H1 (cell line): ENCODE measurements at regions not wholly inside any gene's neighbourhood (a gene's known extent, or its start where the extent isn't known, plus 50 kb on each side); places are given as distances from the start of the nearest gene placed in this dataset.

Experiments
- CTCF ChIA-PET: fragments of 300-600 bp; sonication (Branson Sonifier 250); formaldehyde crosslinking; loops from one replicate; lab custom pipeline; 2021; ENCODE audit not compliant: partially characterized antibody; lab: Charles Lee
- POLR2A ChIA-PET: fragments of 300-600 bp; sonication (Branson Sonifier 250); formaldehyde crosslinking; loops from one replicate; lab custom pipeline; 2021; ENCODE audit warnings: inconsistent platforms; ENCODE audit not compliant: partially characterized antibody; lab: Charles Lee
- DNase-seq, 2 experiments: peaks; one replicate each; pipeline versions ENCODE4 v3.0.0 to v3.0.0-alpha.2; 2010 to 2022; ENCODE audit warnings: low spot score in 2 of 2, low read depth in 1 of 2, mixed read lengths in 1 of 2
- FAIRE-seq: peaks from 2 replicates; lab custom pipeline; 2011; peaks lifted over from hg19 to GRCh38; lab: Jason Lieb, UNC
- H2AFZ ChIP-seq: 2 replicates; pipeline ENCODE4 v1.8.1; 2012; ENCODE audit warnings: low read length, inconsistent platforms
- H2AK5ac ChIP-seq: 2 replicates; pipeline ENCODE4 v1.6.1; 2013; ENCODE audit warnings: low read depth, low read length
- H2BK120ac ChIP-seq: replicated peaks from 2 replicates; pipeline ENCODE3; 2013; ENCODE audit warnings: low read depth, low read length, inconsistent platforms
- H2BK12ac ChIP-seq: 2 replicates; pipeline ENCODE4 v1.6.1; 2013; ENCODE audit warnings: low read depth, low read length
- H2BK15ac ChIP-seq: 2 replicates; pipeline ENCODE4 v1.6.1; 2013; ENCODE audit warnings: low read length
- H2BK20ac ChIP-seq: 2 replicates; pipeline ENCODE4 v1.6.1; 2013; ENCODE audit warnings: low read length
- H2BK5ac ChIP-seq: 2 replicates; pipeline ENCODE4 v1.6.1; 2013; ENCODE audit warnings: low read depth, low read length
- H3K14ac ChIP-seq: 2 replicates; pipeline ENCODE4 v1.6.1; 2013; ENCODE audit warnings: inconsistent platforms; ENCODE audit not compliant: insufficient read length
- H3K18ac ChIP-seq: 2 replicates; pipeline ENCODE4 v1.6.1; 2013; ENCODE audit warnings: low read length; ENCODE audit errors: extremely low read depth
- H3K23ac ChIP-seq: 2 replicates; pipeline ENCODE4 v1.6.1; 2013; ENCODE audit warnings: inconsistent platforms; ENCODE audit not compliant: insufficient read length
- H3K23me2 ChIP-seq: 2 replicates; pipeline ENCODE4 v1.6.1; 2013; ENCODE audit warnings: low read depth, low read length
- H3K27ac ChIP-seq: 2 replicates; pipeline ENCODE4 v1.6.1; 2011; ENCODE audit warnings: low read depth, low read length, inconsistent platforms
- H3K27me3 ChIP-seq, 4 experiments: replicated peaks in 1 of 4; 1 replicate in 1 of 4; 2 replicates in 3 of 4; pipeline versions ENCODE4 v1.6.1 to v1.8.1; 2011 to 2013; ENCODE audit warnings: low read length in 3 of 4, mild to moderate bottlenecking in 3 of 4, inconsistent platforms in 2 of 4, mixed read lengths in 2 of 4, moderate library complexity in 1 of 4; ENCODE audit not compliant: control insufficient read depth in 3 of 4, insufficient read depth in 3 of 4; ENCODE audit errors: extremely low read depth in 1 of 4
- H3K36me3 ChIP-seq, 4 experiments: 2 replicates each; pipeline versions ENCODE4 v1.6.1 to v1.8.1; 2011 to 2013; ENCODE audit warnings: mild to moderate bottlenecking in 4 of 4, low read length in 3 of 4, moderate library complexity in 2 of 4, control low read depth in 1 of 4, inconsistent platforms in 1 of 4; ENCODE audit not compliant: insufficient read depth in 4 of 4, control insufficient read depth in 2 of 4
- H3K4ac ChIP-seq: replicated peaks from 2 replicates; pipeline ENCODE3; 2013; ENCODE audit warnings: low read length, low read depth, mixed read lengths, inconsistent platforms; ENCODE audit not compliant: insufficient read length
- H3K4me1 ChIP-seq, 4 experiments: replicated peaks in 1 of 4; 1 replicate in 1 of 4; 2 replicates in 3 of 4; pipeline versions ENCODE4 v1.6.1 to v1.8.1; 2011 to 2013; ENCODE audit warnings: low read length in 3 of 4, inconsistent platforms in 2 of 4, mixed read lengths in 1 of 4; ENCODE audit not compliant: insufficient read depth in 4 of 4, control insufficient read depth in 3 of 4
- H3K4me2 ChIP-seq, 2 experiments: 2 replicates each; pipeline versions ENCODE4 v1.6.1 to v1.8.1; 2011 to 2013; ENCODE audit warnings: low read depth in 2 of 2, low read length in 2 of 2, control low read depth in 1 of 2, inconsistent platforms in 1 of 2, mild to moderate bottlenecking in 1 of 2; ENCODE audit not compliant: insufficient read depth in 1 of 2
- H3K4me3 ChIP-seq, 4 experiments: fragments of 200-600, 300-600 bp in 1 of 4; sonication (generic), shearing (Covaris generic), sonication (Bioruptor Twin) in 1 of 4; 2 replicates each; pipeline versions ENCODE4 v1.5.1 to v1.8.1; 2011 to 2016; ENCODE audit warnings: low read length in 4 of 4, low read depth in 3 of 4, control low read depth in 2 of 4, inconsistent platforms in 2 of 4, mild to moderate bottlenecking in 2 of 4, mixed read lengths in 1 of 4, moderate library complexity in 1 of 4; ENCODE audit not compliant: insufficient read depth in 2 of 4; ENCODE audit errors: extremely low read depth in 1 of 4
- H3K56ac ChIP-seq: replicated peaks from 2 replicates; pipeline ENCODE3; 2013; ENCODE audit warnings: low read depth, mild to moderate bottlenecking, mixed read lengths, low read length, inconsistent platforms; ENCODE audit not compliant: insufficient read length
- H3K79me1 ChIP-seq: 2 replicates; pipeline ENCODE4 v1.6.1; 2013; ENCODE audit warnings: low read depth, low read length, control low read depth
- H3K79me2 ChIP-seq, 2 experiments: 2 replicates each; pipeline versions ENCODE4 v1.6.1 to v1.8.1; 2012 to 2013; ENCODE audit warnings: low read length in 2 of 2, mild to moderate bottlenecking in 2 of 2, inconsistent platforms in 1 of 2; ENCODE audit not compliant: insufficient read depth in 2 of 2, control insufficient read depth in 1 of 2
- H3K9ac ChIP-seq, 4 experiments: replicated peaks in 1 of 4; 1 replicate in 1 of 4; 2 replicates in 3 of 4; pipeline versions ENCODE4 v1.6.1 to v1.8.1; 2011 to 2013; ENCODE audit warnings: low read depth in 3 of 4, low read length in 3 of 4, control low read depth in 2 of 4, mild to moderate bottlenecking in 2 of 4, moderate library complexity in 2 of 4, inconsistent platforms in 1 of 4; ENCODE audit errors: extremely low read depth in 1 of 4
- H3K9me3 ChIP-seq, 2 experiments: 2 replicates each; pipeline versions ENCODE4 v1.6.1 to v1.8.1; 2012 to 2013; ENCODE audit warnings: mild to moderate bottlenecking in 2 of 2, moderate library complexity in 2 of 2, control low read depth in 1 of 2, inconsistent platforms in 1 of 2, low read depth in 1 of 2, low read length in 1 of 2, mixed read lengths in 1 of 2; ENCODE audit not compliant: insufficient read depth in 2 of 2
- H4K20me1 ChIP-seq, 2 experiments: replicated peaks in 1 of 2; 2 replicates each; pipeline versions ENCODE3 to v1.8.1; 2011 to 2013; ENCODE audit warnings: inconsistent platforms in 2 of 2, low read length in 2 of 2, mild to moderate bottlenecking in 1 of 2; ENCODE audit not compliant: insufficient read depth in 2 of 2, control insufficient read depth in 1 of 2
- H4K5ac ChIP-seq: 2 replicates; pipeline ENCODE4 v1.6.1; 2013; ENCODE audit warnings: low read length, low read depth, mixed read lengths, inconsistent platforms; ENCODE audit not compliant: insufficient read length
- H4K8ac ChIP-seq: 2 replicates; pipeline ENCODE4 v1.8.0; 2013; ENCODE audit warnings: mild to moderate bottlenecking, moderate library complexity, low read length, inconsistent platforms; ENCODE audit not compliant: insufficient read depth; ENCODE audit errors: extremely low read depth
- H4K91ac ChIP-seq: replicated peaks from 2 replicates; pipeline ENCODE3; 2013; ENCODE audit warnings: low read length, mixed read lengths, inconsistent platforms; ENCODE audit not compliant: insufficient read length
- FOSL1 ChIP-seq: IDR thresholded peaks from 2 replicates; pipeline ENCODE4 v1.6.1; 2011; ENCODE audit warnings: mild to moderate bottlenecking, low read depth, low read length, moderate library complexity; ENCODE audit not compliant: insufficient read depth
- TCF12 ChIP-seq: IDR thresholded peaks from 2 replicates; pipeline ENCODE4 v1.6.1; 2011; ENCODE audit warnings: low read depth, mild to moderate bottlenecking, low read length
- WGBS, 2 experiments: shearing (Covaris generic) in 1 of 2; methylation state at CpG; one replicate each; pipeline versions ENCODE4 v1.1.6 to v1.1.7; 2013 to 2015; ENCODE audit warnings: low lambda C conversion rate in 2 of 2, mixed read lengths in 2 of 2, inconsistent platforms in 1 of 2, low coverage in 1 of 2, missing lambda C conversion rate in 1 of 2; ENCODE audit not compliant: insufficient replicate concordance in 2 of 2, insufficient coverage in 1 of 2, insufficient read length in 1 of 2; ENCODE audit errors: extremely low coverage in 1 of 2, missing lambda C conversion rate in 1 of 2; 5-methylcytosine and 5-hydroxymethylcytosine counted together

- H3K4me2 ChIP-seq = no peak overlapping the region
Measured at GRCh38 chr2:207408086-207408794, 121.5 kb upstream of the CREB1 start.

More at GRCh38 chr2:207408086-207408794, 121.5 kb upstream of the CREB1 start:
- Histone ChIP-seq H4K91ac (no peak overlapping the region), H2BK12ac (no peak overlapping the region), H2BK120ac (no peak overlapping the region), H2BK5ac (0 out of 2 replicates have a peak overlapping the region, but pooled peaks have one; percentile 2), H3K23me2 (no peaks in the 10 kb centered on the region), H4K8ac (no peak overlapping the region), H3K79me1 (no peaks in the 10 kb centered on the region), H3K23ac (no peak overlapping the region), H3K14ac (no peak overlapping the region), H2AK5ac (no peak overlapping the region), H2BK20ac (peak overlapping the region; percentile 77; the same call in 1 of the 2 replicates), H3K9me3 (no peaks in the 10 kb centered on the region), H2AFZ (peak overlapping the region; percentile 30), H3K27ac (no peak overlapping the region), H3K4me3 (no peak overlapping the region), H3K4me1 (peaks cover 0 to 21% (median 8%) of the 10 kb centered on the region in 4 experiments; a peak in 5 of 7 replicates), H2BK15ac (no peak overlapping the region; the same call in 1 of the 2 replicates), H3K36me3 (no peaks in the 10 kb centered on the region), H3K4ac (no peak overlapping the region), H3K9ac (no peak overlapping the region), H3K18ac (no peak overlapping the region), H4K5ac (no peak overlapping the region), H3K27me3 (no peaks in the 10 kb centered on the region), H3K56ac (no peak overlapping the region), H4K20me1 (no peaks in the 10 kb centered on the region), H3K79me2 (no peaks in the 10 kb centered on the region)
- ChIA-PET CTCF (interaction anchor here (1.2 kb wide), 1 partner anchor 11 kb away, joined by 4 read pairs; no protein-coding TSS in a partner anchor), POLR2A (interaction anchor here (0.6 to 1.0 kb wide), 3 partner anchors 17 to 123 kb away, joined by 3 read pairs; no protein-coding TSS in a partner anchor)
- no peak for DNase-seq
- 85% methylated on average over 8 of the region's 8 CpGs; no CpG with 5 or more reads in 1 of the 2 experiments for WGBS, 2 experiments
- FAIRE-seq = no peak
- TF ChIP-seq FOSL1 (no peak), TCF12 (no peak)
